Stomach smooth muscle (tissue), 2 donors: ENCODE measurements at regions not wholly inside any gene's neighbourhood (a gene's known extent, or its start where the extent isn't known, plus 50 kb on each side); places are given as distances from the start of the nearest gene placed in this dataset.

ENCODE experiments used
- H3K27ac ChIP-seq: one replicate; pipeline ENCODE4 v1.7.0; 2013; ENCODE audit warnings: mild to moderate bottlenecking, low read length, inconsistent platforms
- H3K27me3 ChIP-seq, 2 donors: one replicate each; pipeline ENCODE4 v1.7.0; 2013; ENCODE audit warnings: low read length in 2 of 2; ENCODE audit not compliant: insufficient read depth in 2 of 2, control insufficient read depth in 1 of 2
- H3K36me3 ChIP-seq, 2 donors: one replicate each; pipeline ENCODE4 v1.7.0; 2013; ENCODE audit warnings: low read length in 2 of 2; ENCODE audit not compliant: control insufficient read depth in 2 of 2, insufficient read depth in 2 of 2
- H3K4me1 ChIP-seq: one replicate; pipeline ENCODE4 v1.7.0; 2013; ENCODE audit warnings: low read length; ENCODE audit not compliant: control insufficient read depth, insufficient read depth
- H3K4me3 ChIP-seq, 2 donors: one replicate each; pipeline ENCODE4 v1.7.0; 2013; ENCODE audit warnings: low read length in 2 of 2
- H3K9ac ChIP-seq, 2 donors: one replicate each; pipeline ENCODE4 v1.7.0; 2013; ENCODE audit warnings: low read length in 2 of 2, mild to moderate bottlenecking in 1 of 2
- H3K9me3 ChIP-seq, 2 donors: one replicate each; pipeline ENCODE4 v1.7.0; 2013; ENCODE audit warnings: low read length in 2 of 2; ENCODE audit not compliant: control insufficient read depth in 2 of 2
- donor health status: healthy.
- donor health status: Pancreatic carcinoma.

DNA sequence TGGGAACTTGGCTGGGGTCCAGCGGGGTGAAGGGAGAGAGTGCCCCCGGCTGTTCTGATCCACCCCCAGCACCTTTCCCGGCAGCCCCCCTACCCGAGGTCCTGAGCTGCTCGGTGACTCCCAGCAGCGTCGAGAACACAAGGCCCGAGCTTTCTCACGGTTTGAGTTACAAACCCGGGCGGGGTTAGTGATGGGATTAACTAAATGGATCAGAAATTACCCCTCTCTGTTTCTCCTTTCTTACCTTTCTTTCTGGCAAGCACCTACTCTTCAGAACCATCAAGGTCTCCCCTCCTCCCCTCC is 139.4 kb upstream of the GPC1 start:
- H3K4me3 ChIP-seq = no peak overlapping the region
- no peak overlapping the region for H3K27ac ChIP-seq
- no peaks in the 10 kb centered on the region for H3K36me3 ChIP-seq
- no peaks in the 10 kb centered on the region for H3K9me3 ChIP-seq
- H3K9ac ChIP-seq = no peak overlapping the region
- no peaks in the 10 kb centered on the region for H3K4me1 ChIP-seq
- H3K27me3 ChIP-seq = peaks cover 0 to 2% of the 10 kb centered on the region in 2 donors

DNA sequence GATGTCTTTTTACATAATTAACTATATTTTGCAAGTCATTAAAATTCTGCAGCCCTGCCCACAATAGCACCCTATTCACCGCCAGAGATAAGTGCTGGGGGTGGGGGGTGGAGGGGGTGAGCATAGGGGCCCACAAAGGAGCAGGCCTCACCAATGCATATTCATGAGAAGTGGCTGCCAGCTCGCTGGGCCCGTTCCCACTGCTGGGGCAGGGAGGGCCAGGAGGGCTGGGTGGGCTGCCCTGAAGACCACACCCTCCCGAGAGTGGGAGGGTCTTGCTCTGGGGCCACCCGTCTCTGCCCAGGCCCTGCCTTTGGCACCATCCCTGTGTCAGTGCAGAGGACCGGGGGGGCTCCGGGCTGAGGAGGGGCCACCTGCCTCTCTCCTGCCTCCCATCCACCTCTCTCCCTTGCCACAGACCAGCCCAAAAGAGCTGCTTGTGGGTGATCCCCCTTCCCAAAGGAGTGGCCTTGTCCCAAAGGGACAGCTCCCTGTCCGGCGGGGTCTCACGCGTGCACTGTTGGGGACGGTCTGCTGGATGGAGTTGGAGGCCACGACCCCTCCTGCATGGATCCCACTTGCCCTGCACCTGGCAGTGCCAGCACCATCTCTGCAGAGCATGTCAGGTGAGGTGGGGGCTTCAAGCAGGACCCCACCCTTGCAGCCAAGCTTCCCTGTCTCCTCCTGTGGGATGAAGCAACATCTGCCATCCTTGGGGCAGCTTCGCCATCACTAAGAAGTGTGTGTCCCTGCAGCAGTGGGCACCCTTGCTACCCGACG is 138.8 kb upstream of the GPC1 start:
- Histone ChIP-seq H3K9ac (no peak overlapping the region), H3K36me3 (no peaks in the 10 kb centered on the region), H3K9me3 (no peaks in the 10 kb centered on the region), H3K4me1 (no peaks in the 10 kb centered on the region), H3K27me3 (peaks cover 0 to 2% of the 10 kb centered on the region in 2 donors), H3K27ac (no peak overlapping the region), H3K4me3 (no peak overlapping the region)

DNA sequence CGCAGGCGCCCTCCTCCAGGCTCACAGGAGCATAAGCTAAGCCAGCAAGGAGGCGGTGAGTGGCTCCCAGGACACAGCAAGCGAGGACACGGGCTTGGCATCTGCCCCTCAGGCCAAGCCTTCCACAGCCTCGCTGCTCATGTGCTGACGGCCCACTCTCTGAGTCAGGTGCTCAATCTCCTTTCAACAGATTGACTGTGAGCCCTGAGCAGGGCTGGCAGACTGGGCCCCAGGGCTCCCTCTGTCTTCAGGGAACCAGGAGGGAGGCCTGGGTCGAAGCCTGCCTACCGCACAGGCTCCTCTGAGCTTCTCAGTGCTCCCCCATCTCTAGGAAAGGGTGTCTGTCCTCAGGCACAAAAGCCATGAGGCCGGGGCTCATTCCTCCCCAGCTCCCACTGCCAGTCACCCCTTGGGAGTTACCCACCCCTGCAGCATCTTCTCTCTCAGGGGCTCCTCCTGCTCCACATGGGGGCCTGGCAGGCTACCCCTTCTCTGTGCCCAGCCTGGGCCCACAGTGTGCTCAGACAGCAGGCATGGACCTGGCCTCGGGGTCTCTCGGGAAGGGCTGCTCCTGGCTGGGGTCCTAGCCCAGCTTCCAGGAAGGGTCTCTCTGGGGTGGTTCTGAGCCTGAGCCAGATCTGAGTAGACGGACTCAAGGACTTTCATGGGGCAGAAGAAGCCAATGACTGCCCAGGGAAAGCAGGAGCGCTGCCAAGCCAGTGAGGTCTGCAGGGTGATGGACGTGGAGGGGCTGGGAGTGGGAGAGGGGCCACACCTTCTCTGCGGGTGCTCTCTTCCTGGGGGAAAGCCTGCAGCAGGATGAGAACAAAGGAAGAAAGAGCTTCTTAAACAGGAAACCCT is 138.0 kb upstream of the GPC1 start:
- Histone ChIP-seq H3K4me1 (no peaks in the 10 kb centered on the region), H3K27ac (no peak overlapping the region), H3K9me3 (no peaks in the 10 kb centered on the region), H3K27me3 (peaks cover 0 to 2% of the 10 kb centered on the region in 2 donors), H3K4me3 (no peak overlapping the region), H3K9ac (no peak overlapping the region), H3K36me3 (no peaks in the 10 kb centered on the region)

DNA sequence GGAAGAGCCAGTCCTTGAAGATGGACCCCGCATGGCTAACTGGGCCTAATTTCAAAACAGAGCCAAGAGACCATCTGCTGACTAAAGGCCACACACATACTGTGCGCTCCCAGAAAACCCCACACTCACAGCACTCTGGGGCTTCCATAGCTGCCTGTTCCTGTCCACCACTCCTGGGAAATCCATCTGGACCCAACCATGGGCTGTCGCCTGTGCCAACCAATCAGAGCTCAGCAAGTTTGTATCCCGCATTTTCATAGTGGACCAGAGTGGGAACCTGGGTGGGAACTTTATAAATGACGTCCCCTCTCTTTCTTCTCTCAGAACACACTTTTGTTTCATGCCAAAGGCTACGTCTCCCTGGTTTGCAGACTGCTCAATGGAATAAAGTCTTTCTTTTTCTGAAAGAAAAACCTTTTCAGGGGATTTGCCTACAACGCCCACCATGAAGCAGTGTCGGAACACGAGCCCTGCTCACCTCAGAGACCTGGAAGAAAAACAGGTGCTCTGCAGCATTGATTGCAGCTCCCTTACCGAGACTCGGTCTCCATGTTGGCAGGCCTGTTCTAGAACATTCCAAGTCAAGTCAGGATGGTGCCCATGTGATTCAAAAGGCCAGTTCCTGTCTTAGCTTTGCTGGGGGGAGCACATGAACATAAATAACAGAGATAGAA is 137.2 kb upstream of the GPC1 start:
- no peak overlapping the region for H3K4me3 ChIP-seq
- H3K36me3 ChIP-seq = no peaks in the 10 kb centered on the region
- no peak overlapping the region for H3K27ac ChIP-seq
- H3K9ac ChIP-seq = no peak overlapping the region
- no peaks in the 10 kb centered on the region for H3K4me1 ChIP-seq
- H3K9me3 ChIP-seq = no peaks in the 10 kb centered on the region
- peaks cover 0 to 2% of the 10 kb centered on the region in 2 donors for H3K27me3 ChIP-seq

DNA sequence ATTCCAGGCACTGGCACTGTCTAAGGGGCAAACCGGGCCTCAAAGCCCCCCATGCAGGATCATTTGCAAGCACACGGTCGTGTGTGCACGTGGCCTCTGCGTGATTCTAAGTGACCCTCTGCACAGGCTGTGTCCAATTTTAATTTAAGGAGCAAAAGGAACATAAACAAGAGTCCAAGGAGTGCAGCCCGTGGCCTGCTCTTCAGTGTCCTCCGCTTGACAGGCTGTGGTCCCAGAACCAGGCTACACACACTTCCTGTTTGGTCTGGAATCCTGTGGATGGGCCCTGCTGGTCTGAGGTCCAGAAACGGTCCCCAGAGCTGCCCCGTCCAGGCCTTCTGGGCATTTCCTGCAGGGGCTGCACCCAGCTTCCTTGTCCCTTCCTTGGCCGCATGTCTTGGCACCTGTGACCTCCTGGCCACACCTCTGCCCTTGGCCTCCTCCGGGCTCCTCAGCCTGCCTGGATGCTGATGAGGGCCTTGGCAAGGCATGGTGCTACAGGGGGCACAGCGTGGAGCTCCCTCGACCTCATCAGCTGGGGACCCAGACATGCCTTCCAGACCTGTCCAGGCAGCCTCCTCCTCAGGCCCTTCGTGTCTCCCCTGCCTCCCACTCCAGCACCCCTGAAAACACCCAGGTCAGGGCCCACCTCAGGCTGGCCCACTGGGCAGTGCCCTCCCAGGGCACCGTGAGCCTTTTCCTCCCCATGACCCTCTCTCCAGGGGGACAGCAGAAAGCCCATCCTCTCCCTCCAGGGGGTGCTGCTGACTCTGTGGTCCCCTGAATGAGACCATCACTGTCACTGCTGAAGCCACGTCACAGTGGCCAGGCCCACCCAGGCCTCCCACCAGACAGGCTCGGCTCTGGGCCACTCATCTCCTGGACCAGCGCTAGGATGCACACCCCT is 136.4 kb upstream of the GPC1 start:
- peaks cover 0 to 2% of the 10 kb centered on the region in 2 donors for H3K27me3 ChIP-seq
- H3K27ac ChIP-seq = no peak overlapping the region
- H3K36me3 ChIP-seq = no peaks in the 10 kb centered on the region
- no peaks in the 10 kb centered on the region for H3K9me3 ChIP-seq
- H3K4me3 ChIP-seq = no peak overlapping the region
- H3K9ac ChIP-seq = no peak overlapping the region
- H3K4me1 ChIP-seq = no peaks in the 10 kb centered on the region

DNA sequence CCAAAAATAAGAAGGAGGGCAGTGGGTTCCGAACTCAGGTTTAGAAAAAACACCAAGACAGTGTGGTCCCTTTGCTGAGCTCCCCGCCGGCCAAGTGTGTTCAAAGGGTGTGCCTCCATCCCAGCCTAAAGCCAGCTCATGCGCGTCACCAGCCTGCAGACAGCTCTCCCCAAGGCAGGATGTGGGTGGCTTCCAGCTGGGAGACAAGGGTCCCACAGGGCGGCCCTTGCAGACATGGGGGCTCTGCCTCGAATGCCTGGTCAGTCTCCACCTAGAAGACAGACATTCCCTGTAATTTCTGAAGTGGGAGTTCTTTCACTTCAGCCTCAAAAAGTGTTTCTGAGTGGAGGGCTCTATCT is 135.8 kb upstream of the GPC1 start:
- Histone ChIP-seq H3K27me3 (peaks cover 0 to 2% of the 10 kb centered on the region in 2 donors), H3K36me3 (no peaks in the 10 kb centered on the region), H3K4me3 (no peak overlapping the region), H3K9ac (no peak overlapping the region), H3K27ac (no peak overlapping the region), H3K4me1 (no peaks in the 10 kb centered on the region), H3K9me3 (no peaks in the 10 kb centered on the region)

DNA sequence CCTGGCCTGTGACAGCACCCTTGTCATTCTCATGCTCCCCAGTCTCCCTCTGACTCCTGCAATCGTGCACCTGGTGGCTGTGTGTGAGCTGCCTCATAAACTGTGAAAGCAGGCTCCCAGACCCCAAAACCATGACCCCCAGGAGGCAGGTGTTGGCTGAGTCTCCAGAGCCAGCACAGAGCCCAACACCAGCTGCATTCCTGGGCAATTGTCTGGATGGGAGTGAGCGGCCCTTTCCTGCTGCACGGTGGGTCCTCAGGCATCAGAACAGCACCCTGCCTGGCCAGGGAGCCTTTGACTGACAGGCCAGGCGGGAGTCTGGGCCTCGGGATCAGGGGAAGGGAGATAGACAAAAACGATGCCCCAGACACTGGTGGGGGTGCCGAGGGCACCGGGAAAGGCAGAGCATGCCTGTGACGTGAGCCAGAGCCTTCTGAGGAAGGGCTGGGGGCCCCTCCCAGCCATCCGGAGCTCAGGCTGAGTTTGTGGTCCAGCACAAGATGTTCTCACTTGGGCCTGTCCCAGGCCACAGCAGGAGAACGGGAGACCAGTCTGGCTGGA is 135.1 kb upstream of the GPC1 start:
- H3K36me3 ChIP-seq = no peaks in the 10 kb centered on the region
- H3K4me3 ChIP-seq = no peak overlapping the region
- no peak overlapping the region for H3K9ac ChIP-seq
- H3K9me3 ChIP-seq = no peaks in the 10 kb centered on the region
- peaks cover 0 to 2% of the 10 kb centered on the region in 2 donors for H3K27me3 ChIP-seq
- no peak overlapping the region for H3K27ac ChIP-seq
- H3K4me1 ChIP-seq = no peaks in the 10 kb centered on the region

DNA sequence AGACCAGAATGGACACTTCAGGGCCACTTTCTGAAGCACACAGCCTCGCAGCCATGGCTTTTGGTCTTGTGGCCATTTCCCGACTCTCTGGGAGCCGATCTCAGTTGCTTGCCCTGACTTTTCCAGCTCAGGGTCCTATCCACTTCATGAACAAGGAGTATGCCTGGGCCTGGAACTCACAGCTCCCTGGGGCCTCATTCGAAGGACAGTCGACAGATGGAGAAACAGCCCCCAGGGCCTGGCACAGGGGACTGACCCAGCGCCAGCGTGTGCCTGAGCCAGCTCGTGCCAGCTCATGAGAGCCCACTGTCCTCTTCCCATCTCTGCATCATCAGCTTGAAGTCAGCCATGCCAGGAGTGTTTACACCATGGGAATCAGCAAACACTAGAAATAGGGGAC is 134.6 kb upstream of the GPC1 start:
- Histone ChIP-seq H3K4me1 (no peaks in the 10 kb centered on the region), H3K36me3 (no peaks in the 10 kb centered on the region), H3K27me3 (peaks cover 0 to 2% of the 10 kb centered on the region in 2 donors)

DNA sequence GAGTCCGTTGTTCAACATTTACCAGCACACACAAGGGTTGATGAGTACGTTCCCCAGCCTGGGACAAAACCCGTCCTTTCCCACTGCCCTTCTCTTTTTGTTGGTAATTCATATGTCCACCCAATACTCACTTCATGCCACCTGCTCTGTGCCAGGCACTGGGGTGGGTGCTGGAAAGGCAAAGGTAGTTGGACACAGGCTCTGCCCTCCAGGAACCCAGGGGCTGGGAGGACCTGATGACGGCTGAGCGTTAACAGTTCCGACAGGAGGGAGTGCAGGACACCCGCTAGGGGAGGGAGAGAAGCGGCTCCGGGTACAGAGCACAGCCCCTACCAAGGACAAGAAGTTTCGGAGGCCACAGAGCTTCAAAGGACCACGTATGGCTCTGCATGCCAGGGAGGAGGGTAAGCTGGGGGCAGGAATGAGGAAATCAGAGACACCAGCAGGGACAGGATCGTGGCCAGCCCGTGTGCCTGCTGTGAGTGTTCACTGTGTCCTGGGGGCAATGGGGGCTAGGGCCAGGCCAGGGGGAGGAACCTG is 134.1 kb upstream of the GPC1 start:
- Histone ChIP-seq H3K36me3 (no peaks in the 10 kb centered on the region), H3K27me3 (peaks cover 0 to 2% of the 10 kb centered on the region in 2 donors), H3K4me3 (no peak overlapping the region), H3K9me3 (no peaks in the 10 kb centered on the region), H3K4me1 (no peaks in the 10 kb centered on the region), H3K9ac (no peak overlapping the region), H3K27ac (no peak overlapping the region)

More for the DNA sequence above, 134.6 kb upstream of the GPC1 start:
- Histone ChIP-seq H3K27ac (no peak overlapping the region), H3K4me3 (no peak overlapping the region), H3K9me3 (no peaks in the 10 kb centered on the region), H3K9ac (no peak overlapping the region)

DNA sequence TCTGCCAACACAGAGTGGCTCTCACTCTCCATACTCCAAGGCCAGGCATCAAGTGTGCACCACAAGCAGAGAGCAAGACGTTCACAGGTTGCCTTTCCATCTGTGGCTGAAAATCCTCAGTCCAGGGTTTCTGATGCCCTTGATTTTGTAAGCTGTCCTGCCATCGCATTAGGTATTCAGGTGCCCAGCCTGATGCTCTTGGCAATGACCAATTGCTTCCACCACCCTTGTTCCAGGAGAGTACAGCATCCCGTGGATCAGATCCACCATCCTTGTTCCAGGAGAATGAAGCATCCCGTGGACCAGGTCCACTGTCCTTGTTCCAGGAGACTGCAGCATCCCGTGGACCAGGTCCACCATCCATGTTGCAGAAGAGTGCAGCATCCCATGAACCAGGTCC is 133.4 kb upstream of the GPC1 start:
- H3K4me1 ChIP-seq = no peaks in the 10 kb centered on the region
- H3K4me3 ChIP-seq = no peak overlapping the region
- peaks cover 0 to 2% of the 10 kb centered on the region in 2 donors for H3K27me3 ChIP-seq
- H3K36me3 ChIP-seq = no peaks in the 10 kb centered on the region
- no peak overlapping the region for H3K9ac ChIP-seq
- no peak overlapping the region for H3K27ac ChIP-seq
- H3K9me3 ChIP-seq = no peaks in the 10 kb centered on the region
